ENCODE measurements at regions not wholly inside any gene's neighbourhood (a gene's known extent, or its start where the extent isn't known, plus 50 kb on each side); places are given as distances from the start of the nearest gene placed in this dataset.

GRCh38 chr2:156706576-156706975 is 270.4 kb downstream of the GPD2 start:
- no peak for FAIRE-seq
- Histone ChIP-seq H3K27me3 (ENCODE audit: control insufficient read depth, insufficient read depth, low read length) (no peaks in the 10 kb centered on the region), H3K4me3 (ENCODE audit: low read depth, low read length) (no peak overlapping the region), H3K36me3 (ENCODE audit: control insufficient read depth, insufficient read depth, low read length) (no peaks in the 10 kb centered on the region)
- TF ChIP-seq CTCF (IDR thresholded peaks at IDR 0.05; ENCODE audit: insufficient read depth, low read length, severe bottlenecking), result no peak
- DNase-seq (ENCODE audit: low read depth), result no peak

- DNase-seq (ENCODE audit: low read depth), result peak; percentile 62
- TF ChIP-seq CTCF (IDR thresholded peaks at IDR 0.05; ENCODE audit: insufficient read depth, low read length, severe bottlenecking), result no peak
- FAIRE-seq, result no peak
- Histone ChIP-seq H3K36me3 (ENCODE audit: control insufficient read depth, insufficient read depth, low read length) (no peaks in the 10 kb centered on the region), H3K27me3 (ENCODE audit: control insufficient read depth, insufficient read depth, low read length) (no peaks in the 10 kb centered on the region), H3K4me3 (ENCODE audit: low read depth, low read length) (no peak overlapping the region)
These were observed 271.9 kb downstream of the GPD2 start for GRCh38 chr2:156708051-156708450.

- no peak overlapping the region for H3K4me3 ChIP-seq (ENCODE audit: low read depth, low read length)
- no peaks in the 10 kb centered on the region for H3K27me3 ChIP-seq (ENCODE audit: control insufficient read depth, insufficient read depth, low read length)
- DNase-seq (ENCODE audit: low read depth), result no peak
- no peak for FAIRE-seq
- no peak for TF ChIP-seq CTCF (IDR thresholded peaks at IDR 0.05; ENCODE audit: insufficient read depth, low read length, severe bottlenecking)
- H3K36me3 ChIP-seq (ENCODE audit: control insufficient read depth, insufficient read depth, low read length), result no peaks in the 10 kb centered on the region
These were observed 272.9 kb downstream of the GPD2 start for GRCh38 chr2:156709091-156709490.

GRCh38 chr2:156719036-156719435 is 282.9 kb downstream of the GPD2 start:
- FAIRE-seq (no peak), DNase-seq (ENCODE audit: low read depth) (no peak)
- H3K27me3 ChIP-seq (ENCODE audit: control insufficient read depth, insufficient read depth, low read length), result no peaks in the 10 kb centered on the region
- no peaks in the 10 kb centered on the region for H3K36me3 ChIP-seq (ENCODE audit: control insufficient read depth, insufficient read depth, low read length)
- TF ChIP-seq CTCF (IDR thresholded peaks at IDR 0.05; ENCODE audit: insufficient read depth, low read length, severe bottlenecking), result no peak
- H3K4me3 ChIP-seq (ENCODE audit: low read depth, low read length), result no peak overlapping the region

GRCh38 chr2:156727867-156728266 is 291.7 kb downstream of the GPD2 start:
- no peak for TF ChIP-seq CTCF (IDR thresholded peaks at IDR 0.05; ENCODE audit: insufficient read depth, low read length, severe bottlenecking)
- FAIRE-seq (no peak), DNase-seq (ENCODE audit: low read depth) (no peak)
- H3K27me3 ChIP-seq (ENCODE audit: control insufficient read depth, insufficient read depth, low read length), result no peaks in the 10 kb centered on the region
- no peaks in the 10 kb centered on the region for H3K36me3 ChIP-seq (ENCODE audit: control insufficient read depth, insufficient read depth, low read length)
- H3K4me3 ChIP-seq (ENCODE audit: low read depth, low read length), result no peak overlapping the region

GRCh38 chr2:156728328-156728727 is 292.1 kb downstream of the GPD2 start:
- Histone ChIP-seq H3K36me3 (ENCODE audit: control insufficient read depth, insufficient read depth, low read length) (no peaks in the 10 kb centered on the region), H3K27me3 (ENCODE audit: control insufficient read depth, insufficient read depth, low read length) (no peaks in the 10 kb centered on the region), H3K4me3 (ENCODE audit: low read depth, low read length) (no peak overlapping the region)
- FAIRE-seq (no peak), DNase-seq (ENCODE audit: low read depth) (no peak)
- TF ChIP-seq CTCF (IDR thresholded peaks at IDR 0.05; ENCODE audit: insufficient read depth, low read length, severe bottlenecking), result no peak
